Mesothelial cell of epicardium (in vitro differentiated cells): ENCODE measurements at regions not wholly inside any gene's neighbourhood (a gene's known extent, or its start where the extent isn't known, plus 50 kb on each side); places are given as distances from the start of the nearest gene placed in this dataset.
A peak's percentile ranks its signal among the peaks of the same experiment; 100 is the strongest.

Experiments
- DNase-seq, 2 experiments: peaks; one replicate each; pipeline ENCODE4 v3.0.0; 2021; ENCODE audit warnings: low spot score in 2 of 2; ENCODE audit not compliant: unreplicated experiment in 2 of 2
- H3K27ac Mint-ChIP-seq: 2 replicates; pipeline ENCODE4 v1.8.0; 2021; ENCODE audit warnings: mixed read lengths
- H3K27me3 Mint-ChIP-seq: 2 replicates; pipeline ENCODE4 v1.8.0; 2021; ENCODE audit warnings: low read depth, mixed read lengths
- H3K36me3 Mint-ChIP-seq: 2 replicates; pipeline ENCODE4 v1.8.0; 2021; ENCODE audit warnings: mixed read lengths
- H3K4me1 Mint-ChIP-seq: 2 replicates; pipeline ENCODE4 v1.8.0; 2021; ENCODE audit warnings: mixed read lengths
- H3K4me3 Mint-ChIP-seq: 2 replicates; pipeline ENCODE4 v1.8.0; 2021; ENCODE audit warnings: mild to moderate bottlenecking, moderate library complexity, mixed read lengths
- H3K9me3 Mint-ChIP-seq: 2 replicates; pipeline ENCODE4 v1.8.0; 2021; ENCODE audit warnings: mixed read lengths
- TF ChIP-seq, protein P1 (sequence below): fragments of 200-600 bp; sonication (generic); IDR thresholded peaks from one replicate; pipeline ENCODE4 v1.5.0; 2021; ENCODE audit warnings: antibody characterized with exemption; ENCODE audit not compliant: unreplicated experiment

- H3K36me3 Mint-ChIP-seq = peaks cover 25% of the 10 kb centered on the region
- peaks cover 6% of the 10 kb centered on the region for H3K4me1 Mint-ChIP-seq
- H3K27me3 Mint-ChIP-seq = no peaks in the 10 kb centered on the region
- no peak overlapping the region for H3K27ac Mint-ChIP-seq
- DNase-seq = no peak
- TF ChIP-seq, protein P1, sequence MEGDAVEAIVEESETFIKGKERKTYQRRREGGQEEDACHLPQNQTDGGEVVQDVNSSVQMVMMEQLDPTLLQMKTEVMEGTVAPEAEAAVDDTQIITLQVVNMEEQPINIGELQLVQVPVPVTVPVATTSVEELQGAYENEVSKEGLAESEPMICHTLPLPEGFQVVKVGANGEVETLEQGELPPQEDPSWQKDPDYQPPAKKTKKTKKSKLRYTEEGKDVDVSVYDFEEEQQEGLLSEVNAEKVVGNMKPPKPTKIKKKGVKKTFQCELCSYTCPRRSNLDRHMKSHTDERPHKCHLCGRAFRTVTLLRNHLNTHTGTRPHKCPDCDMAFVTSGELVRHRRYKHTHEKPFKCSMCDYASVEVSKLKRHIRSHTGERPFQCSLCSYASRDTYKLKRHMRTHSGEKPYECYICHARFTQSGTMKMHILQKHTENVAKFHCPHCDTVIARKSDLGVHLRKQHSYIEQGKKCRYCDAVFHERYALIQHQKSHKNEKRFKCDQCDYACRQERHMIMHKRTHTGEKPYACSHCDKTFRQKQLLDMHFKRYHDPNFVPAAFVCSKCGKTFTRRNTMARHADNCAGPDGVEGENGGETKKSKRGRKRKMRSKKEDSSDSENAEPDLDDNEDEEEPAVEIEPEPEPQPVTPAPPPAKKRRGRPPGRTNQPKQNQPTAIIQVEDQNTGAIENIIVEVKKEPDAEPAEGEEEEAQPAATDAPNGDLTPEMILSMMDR = no peak
- no peak overlapping the region for H3K4me3 Mint-ChIP-seq
- peaks cover 16% of the 10 kb centered on the region for H3K9me3 Mint-ChIP-seq
These were observed 57.8 kb upstream of the STX18 start for GRCh38 chr4:4599481-4600275.

- H3K9me3 Mint-ChIP-seq = peaks cover 19% of the 10 kb centered on the region
- peaks cover 29% of the 10 kb centered on the region for H3K36me3 Mint-ChIP-seq
- no peak overlapping the region for H3K27ac Mint-ChIP-seq
These were observed 57.1 kb upstream of the STX18 start for GRCh38 chr4:4598851-4599411.

GRCh38 chr4:4596720-4597119 is 54.9 kb upstream of the STX18 start:
- no peaks in the 10 kb centered on the region for H3K4me1 Mint-ChIP-seq
- H3K27me3 Mint-ChIP-seq = no peaks in the 10 kb centered on the region
- H3K36me3 Mint-ChIP-seq = peaks cover 31% of the 10 kb centered on the region
- H3K9me3 Mint-ChIP-seq = peaks cover 22% of the 10 kb centered on the region
- no peak overlapping the region for H3K27ac Mint-ChIP-seq
- H3K4me3 Mint-ChIP-seq = no peak overlapping the region
- TF ChIP-seq, protein P1 = no peak
- DNase-seq = no peak

More at GRCh38 chr4:4598851-4599411, 57.1 kb upstream of the STX18 start:
- TF ChIP-seq, protein P1 = no peak
- DNase-seq = no peak
- Mint-ChIP-seq H3K4me1 (peaks cover 2% of the 10 kb centered on the region), H3K4me3 (no peak overlapping the region), H3K27me3 (no peaks in the 10 kb centered on the region)

DNA sequence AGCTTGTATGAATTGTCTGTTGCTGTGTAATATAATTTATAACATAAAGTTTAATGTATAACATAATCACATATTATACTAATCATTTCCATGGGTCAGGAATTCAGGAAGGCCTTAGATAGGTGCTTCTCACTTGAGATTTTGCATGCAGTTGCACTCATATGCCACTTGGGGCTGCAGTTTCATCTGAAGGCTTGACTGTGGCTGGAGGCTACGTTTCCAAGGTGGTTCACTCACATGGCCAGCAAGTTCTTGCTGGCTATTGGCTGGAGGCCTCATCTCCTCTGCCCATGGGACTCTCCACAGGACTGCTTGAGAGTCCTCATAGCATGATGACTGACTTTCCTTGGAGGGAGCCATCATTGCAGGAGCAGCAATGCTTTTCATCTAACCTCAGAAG is 53.4 kb upstream of the STX18 start:
- Mint-ChIP-seq H3K36me3 (peaks cover 31% of the 10 kb centered on the region), H3K9me3 (peaks cover 22% of the 10 kb centered on the region), H3K27me3 (no peaks in the 10 kb centered on the region), H3K27ac (no peak overlapping the region), H3K4me3 (no peak overlapping the region), H3K4me1 (no peaks in the 10 kb centered on the region)
- TF ChIP-seq, protein P1 = peak; percentile 24
- DNase-seq = no peak

GRCh38 chr4:4594285-4594920 is 52.6 kb upstream of the STX18 start:
- H3K9me3 Mint-ChIP-seq = peaks cover 19% of the 10 kb centered on the region
- H3K36me3 Mint-ChIP-seq = peaks cover 27% of the 10 kb centered on the region
- H3K27ac Mint-ChIP-seq = no peak overlapping the region
- no peak overlapping the region for H3K4me3 Mint-ChIP-seq
- TF ChIP-seq, protein P1 = no peak
- DNase-seq = no peak
- no peaks in the 10 kb centered on the region for H3K27me3 Mint-ChIP-seq
- no peaks in the 10 kb centered on the region for H3K4me1 Mint-ChIP-seq
